ENCODE measurements at regions not wholly inside any gene's neighbourhood (a gene's known extent, or its start where the extent isn't known, plus 50 kb on each side); places are given as distances from the start of the nearest gene placed in this dataset.

DNA sequence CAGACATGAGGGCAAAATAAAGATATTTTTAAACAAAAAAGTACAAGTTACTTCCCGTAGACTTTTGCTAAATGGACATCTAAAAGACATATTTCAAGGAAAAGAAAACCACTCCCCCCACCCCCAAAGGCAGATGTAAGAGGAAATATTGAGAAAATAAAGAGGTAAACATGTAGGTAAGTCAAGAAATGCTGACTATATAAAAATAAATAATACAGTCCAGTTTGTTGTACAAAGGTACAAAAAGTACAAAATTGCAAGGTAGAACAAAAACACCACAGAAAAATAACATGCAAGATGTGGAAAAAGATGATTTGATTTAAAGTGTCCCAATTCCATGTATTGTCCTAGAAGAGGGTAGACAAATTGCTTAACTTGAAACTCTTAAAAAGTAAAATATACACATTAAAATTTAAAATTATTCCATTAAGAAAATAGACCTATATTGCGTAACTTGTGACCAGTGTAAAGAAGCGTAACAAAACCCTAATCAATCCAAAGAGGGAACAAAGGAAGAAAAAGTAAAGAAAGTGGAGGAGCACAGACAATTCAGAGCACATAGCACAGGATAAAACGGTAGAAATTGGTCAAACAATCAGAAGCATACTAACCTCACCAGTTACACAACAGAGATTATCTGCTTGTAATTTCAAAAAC is 58.4 kb upstream of the FAM216B start:
- no peak for DNase-seq

DNA sequence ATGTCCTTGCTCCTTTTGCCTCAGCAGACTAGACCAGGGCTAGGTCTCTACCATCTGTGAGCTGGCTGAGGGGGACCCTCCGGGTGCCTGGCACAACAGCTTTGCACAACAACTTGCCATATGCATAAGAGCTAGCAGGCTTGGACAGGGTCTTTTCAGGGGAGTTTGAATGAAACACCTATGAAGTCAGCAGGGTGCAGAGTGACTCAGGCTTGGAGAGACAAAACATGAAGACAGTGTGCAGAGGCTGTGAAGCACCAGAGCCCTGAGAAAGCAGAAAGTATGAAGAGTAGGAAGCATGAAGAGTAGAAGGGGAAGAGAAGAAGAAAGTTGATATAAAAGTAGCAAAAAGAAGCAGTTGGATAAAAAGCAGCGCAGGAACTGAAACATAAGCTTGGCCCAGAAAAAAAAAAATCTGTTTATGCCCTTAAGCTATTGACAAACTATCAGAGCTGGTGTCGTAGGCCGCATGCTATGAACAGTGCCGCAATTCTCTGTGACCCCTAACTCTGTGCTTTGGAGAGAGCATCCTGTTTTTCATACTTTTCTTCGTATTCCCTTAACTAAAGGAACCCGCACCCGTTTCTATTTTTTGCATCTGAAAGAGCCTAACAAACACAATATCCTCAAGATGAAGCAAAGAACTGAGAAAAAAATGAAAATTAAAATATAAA is 52.7 kb upstream of the FAM216B start:
- DNase-seq, result no peak

DNA sequence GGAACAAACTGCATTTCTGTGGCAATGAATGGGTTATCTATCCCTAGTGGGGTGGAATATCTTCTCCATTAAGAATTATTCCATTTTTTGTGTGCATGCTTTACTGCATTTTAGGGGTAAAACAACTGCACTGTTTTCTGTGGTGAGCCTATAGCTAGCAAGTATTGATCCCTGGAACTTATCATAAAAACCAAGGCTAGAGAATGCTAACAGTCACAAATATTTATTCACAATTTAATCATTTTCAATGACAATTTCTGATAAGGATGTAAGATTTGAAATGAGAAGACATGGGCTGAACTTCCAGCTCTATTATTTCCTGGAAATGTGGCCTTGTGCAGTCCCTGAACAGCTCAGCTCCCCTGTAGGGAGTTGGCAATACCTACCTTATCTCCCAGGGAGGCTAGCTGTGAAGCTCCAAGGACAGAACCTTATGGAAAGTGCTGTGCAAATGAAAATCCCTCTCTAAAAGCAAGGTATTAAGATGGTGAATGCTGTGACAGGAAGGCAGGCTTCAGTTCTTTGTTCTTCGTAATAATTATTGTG is 51.5 kb upstream of the FAM216B start:
- DNase-seq, result no peak

Measured in activated CD4-positive, alpha-beta T cell treated with anti-CD3 and anti-CD28 coated beads, Interleukin-10, Interleukin-2, amounts not matched to agents 100 ng/mL and 50 ng/mL, durations not matched to agents 16 hours and 8 hours (primary cell).